NCI-H2081 (cell line): ENCODE measurements at regions not wholly inside any gene's neighbourhood (a gene's known extent, or its start where the extent isn't known, plus 50 kb on each side); places are given as distances from the start of the nearest gene placed in this dataset.

ENCODE experiments used
- DNase-seq, 2 experiments: peaks; one replicate each; lab custom pipeline; 2025; lab: John Stamatoyannopoulos, UW

DNA sequence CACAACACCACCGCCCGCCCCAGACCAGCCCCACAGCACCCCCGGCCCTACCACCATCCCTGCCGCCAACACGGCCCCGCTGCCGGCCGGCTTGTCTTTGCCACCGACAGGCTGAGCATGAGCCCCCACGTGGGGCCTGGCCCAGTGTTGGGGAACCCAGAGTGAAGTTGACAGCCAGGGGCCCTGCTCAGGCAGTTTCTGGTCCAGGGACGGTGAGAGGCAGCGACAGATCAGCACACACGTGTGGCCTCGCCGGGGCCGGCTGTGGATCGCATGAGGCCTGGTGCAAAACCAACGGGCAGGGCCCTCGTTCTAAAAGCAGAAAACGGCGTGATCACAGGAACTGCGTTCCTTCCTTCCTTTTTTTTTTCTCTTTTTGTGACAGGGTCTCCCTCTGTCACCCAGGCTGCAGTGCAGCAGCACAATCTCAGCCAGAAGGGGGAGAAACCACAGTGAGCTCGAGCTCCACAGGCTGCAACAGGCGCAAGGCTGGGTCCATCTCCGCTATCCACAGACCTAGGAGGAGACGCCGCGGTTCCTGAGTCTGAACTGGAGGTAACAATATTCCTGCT is 50.5 kb upstream of the FBRSL1 start:
- DNase-seq, result no peak

DNA sequence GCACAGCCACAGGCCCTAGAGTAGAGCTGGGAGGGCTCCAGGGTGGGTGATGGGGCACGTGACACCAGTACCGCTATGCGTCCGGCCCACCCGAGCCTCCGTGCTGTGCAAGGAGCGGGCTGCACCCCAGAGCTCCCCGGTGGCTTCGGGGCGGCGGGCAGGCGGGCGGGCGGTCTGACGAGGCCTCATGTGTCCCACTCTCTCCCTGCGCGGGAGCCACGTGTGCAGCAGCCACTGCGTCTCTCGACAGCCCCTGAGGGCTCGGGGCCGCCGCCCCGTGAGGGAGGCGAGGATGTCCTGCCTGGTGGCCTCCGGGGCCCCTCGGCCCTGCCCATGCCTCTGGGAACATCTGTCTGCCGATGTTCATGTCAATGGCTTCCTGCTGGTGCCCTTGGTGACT is 51.2 kb upstream of the FBRSL1 start:
- no peak for DNase-seq

DNA sequence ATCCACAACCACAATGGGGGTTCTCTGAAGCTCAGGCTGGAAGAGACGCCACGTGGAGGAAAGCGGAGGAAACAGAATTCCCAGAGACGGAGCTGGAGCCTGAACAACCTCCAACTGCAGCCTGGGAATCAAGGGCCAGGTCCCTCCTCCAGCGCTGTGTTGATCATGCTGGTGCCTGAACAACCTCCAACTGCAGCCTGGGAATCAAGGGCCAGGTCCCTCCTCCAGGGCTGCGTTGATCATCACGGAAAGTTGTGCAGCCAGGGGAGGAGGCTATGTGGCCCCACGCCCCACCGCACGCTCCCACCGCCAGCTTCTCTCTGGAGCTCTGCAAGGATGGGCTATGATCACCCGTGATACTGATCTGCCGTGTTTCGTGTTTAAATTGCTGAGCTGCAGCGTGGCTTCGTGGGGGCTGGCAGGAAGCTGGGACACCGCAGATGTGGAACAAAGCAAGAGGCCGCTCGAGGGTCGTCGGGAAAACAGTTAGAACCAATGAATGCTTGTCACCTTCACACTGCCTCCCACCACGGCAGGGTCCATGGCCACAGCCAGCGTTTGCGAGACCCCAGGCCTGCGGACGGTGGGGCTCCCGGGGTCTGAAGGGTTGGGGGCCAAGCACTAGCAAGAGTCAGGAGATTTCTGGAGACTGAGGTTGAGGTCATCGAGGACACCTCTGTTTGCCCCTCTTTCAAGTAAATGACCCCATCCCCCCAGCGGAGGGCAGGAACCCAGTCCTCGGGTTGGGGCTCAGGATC is 51.8 kb upstream of the FBRSL1 start:
- no peak for DNase-seq

DNA sequence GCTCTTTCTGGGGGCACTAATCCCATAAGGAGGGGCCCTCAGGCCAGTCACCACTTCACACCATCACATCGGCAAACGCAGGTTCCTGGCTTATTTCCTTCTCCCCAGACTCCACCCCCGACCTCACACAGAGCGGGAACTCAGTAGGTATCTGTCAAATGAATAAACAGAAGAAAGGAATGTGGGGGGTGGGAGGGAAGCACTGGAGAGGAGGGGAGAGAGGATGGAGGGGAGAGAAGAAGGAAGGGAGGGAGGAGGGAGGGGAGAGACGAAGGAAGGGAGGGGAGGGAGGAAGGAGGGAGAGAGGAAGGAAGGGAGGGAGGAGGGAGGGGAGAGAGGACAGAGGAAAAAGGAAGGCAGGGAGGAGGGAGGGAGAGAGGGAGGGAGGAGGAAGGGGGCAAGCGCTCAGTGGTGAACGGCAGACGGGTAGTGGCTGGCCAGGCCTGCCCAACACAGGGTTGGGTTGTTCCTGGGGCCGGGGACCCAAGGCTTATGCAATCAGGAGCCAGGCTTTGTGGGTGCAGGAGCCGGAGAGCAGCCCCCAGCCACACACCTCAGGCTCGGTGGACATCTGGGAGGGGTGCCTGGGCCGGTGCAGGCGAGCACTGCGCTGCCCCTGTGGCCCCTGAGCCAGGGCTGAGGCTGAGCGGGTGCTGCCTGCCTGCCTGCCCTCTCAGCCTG is 52.6 kb upstream of the FBRSL1 start:
- DNase-seq, result no peak

DNA sequence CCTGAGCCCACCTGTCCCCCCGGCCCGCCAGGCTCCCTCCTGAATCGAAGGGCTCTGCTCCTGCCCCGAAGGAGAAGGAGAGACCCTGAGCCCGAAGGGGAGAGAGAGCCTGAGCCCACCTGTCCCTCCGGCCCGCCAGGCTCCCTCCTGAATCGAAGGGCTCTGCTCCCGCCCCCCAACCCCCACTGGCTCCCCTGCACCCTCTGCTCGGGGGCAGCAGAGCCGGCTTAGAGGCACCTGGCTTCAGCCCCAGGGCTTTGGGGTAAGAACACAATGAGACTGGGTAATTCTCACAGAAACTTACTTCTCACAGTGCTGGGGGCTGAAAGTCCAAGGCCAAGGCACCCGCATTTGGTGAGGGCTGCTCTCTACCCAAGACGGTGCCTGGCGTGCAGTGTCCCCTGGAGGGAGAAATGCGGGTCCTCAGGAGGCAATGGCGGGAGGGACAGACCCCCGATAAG is 53.1 kb upstream of the FBRSL1 start:
- no peak for DNase-seq

DNA sequence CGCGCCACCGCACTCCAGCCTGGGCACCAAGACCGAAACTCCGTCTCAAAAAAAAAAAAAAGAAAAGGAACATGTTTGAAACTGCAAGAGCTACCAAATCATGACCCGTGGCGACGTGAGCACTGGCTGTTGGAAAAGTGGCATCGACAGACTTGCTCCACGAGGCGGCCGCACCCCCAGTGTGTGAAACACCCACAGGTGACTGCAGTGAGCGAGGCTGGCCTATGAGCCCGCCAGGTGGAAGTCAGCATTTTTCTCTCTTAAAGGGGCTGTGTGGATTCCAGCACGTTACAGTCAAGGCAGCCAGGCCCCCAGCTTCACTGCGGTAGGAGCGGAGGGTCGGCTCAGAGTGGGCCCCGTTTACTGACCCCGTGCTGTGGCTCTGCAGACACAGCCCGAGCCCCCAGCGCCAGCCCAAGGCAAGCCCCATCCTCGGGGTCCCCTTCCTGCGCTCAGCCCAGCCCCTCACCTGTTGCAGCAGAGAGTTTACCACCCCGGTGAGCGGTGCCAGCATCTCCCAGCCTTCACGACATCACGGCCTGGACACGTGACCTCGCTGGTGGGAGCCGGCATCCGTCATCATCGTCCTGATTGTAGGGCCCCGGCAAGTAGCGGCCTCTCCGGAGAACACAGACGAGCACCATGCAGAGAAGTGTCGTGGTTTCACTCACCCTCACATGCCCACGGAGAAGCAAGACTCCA is 54.3 kb upstream of the FBRSL1 start:
- no peak for DNase-seq

DNA sequence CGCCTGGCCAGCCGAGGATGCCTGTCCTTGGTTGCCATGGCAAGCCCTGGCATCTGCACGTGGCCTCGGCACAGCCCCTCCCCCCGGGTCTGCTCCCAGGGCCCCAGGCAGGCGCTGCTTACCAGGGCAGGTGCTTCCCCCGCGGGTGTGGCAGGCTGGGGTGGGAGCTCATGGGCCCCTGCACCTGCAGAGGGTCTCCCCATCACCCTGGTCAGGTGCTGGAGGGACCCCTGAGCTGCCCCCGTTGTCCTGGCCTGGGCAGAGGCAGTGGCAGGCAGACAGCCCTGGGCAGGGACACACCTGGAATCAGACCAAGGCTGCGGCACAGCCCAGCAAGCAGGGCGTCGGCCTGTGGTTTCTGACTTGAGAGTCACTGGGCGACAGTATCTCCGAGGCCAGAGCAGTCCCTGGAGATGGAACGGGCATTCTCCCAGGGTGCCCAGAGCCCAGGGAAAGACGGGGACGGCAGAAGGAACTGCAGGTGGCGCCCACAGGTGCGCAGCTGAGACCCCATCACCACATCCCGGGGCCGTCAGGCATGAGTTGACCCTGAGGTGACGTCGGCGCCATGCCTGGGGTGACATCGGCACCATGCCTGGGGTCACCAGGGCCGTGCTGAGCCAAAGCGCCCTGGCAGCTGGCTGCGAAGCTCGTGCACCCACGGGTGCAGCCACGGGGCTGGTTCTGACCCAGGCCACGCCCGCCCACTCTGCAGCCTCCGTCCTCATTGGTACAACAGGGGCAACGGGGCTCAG is 56.1 kb upstream of the FBRSL1 start:
- DNase-seq, result no peak

DNA sequence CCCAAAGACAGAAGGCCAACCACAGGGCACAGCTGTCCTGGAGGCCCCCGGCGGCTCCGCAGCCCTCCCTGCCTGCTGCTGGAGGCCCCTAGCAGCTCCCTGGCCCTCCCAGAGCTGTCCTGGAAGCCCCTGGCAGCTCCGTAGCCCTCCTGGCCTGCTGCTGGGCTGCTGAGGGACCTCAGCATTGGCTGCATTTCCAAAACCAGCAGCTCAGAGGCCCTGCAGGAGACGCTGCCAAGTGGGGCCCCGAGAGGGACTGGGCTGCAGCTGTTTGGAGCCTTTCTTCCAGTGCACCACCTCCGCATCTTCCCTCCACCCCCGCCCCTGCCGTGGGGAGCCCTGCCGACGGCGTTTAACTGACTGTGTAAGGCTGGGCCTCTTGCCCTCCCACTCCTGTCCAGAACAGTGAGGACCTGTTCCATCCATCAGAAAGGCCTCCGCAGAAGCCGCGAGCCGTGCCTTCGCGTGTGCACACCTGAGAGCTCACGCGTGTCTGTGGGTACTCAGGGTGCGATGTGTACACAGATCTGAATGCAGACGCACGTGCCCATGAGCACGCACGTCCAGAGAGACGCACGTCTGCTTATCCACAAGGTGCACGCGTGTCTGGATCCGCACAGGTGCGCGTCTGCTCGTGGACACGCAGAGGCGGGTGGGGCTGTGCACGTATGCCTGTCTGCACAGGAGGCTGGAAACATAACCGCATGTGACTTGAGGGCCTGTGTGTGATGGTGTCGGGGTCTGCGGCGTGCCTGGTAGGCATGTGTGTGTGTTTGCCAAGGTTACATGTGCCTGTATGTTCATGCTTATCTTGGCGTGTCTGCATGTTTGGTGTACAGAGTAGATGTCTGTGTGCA is 57.0 kb upstream of the FBRSL1 start:
- DNase-seq, result no peak

DNA sequence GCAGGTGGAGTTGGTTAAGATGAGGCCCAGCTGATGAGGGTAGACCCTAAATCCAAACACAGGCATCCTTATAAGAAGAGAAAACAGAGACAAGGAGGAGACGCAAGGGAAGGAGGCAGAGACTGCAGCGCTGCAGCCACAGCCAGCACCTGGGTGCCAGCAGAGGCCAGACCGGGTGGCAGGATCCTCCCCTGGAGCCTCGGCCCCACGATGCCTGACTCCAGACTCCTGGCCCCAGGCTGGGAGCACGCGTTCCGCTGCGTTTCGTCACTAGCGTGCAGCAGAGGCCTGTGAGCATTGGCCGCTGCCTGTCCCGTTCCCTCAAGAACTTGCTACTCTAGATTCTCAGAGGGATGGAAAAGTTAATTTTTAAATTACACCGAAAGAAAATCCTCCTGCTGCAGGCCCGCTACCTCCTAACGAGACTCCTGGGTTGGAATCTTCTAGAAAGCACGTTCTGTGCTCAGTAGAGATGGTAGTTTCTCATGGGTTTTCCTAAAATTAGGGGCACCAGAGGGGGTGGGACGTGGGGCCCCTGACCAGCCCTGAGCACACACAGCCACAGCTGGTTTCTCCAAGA is 57.7 kb upstream of the FBRSL1 start:
- DNase-seq, result no peak

DNA sequence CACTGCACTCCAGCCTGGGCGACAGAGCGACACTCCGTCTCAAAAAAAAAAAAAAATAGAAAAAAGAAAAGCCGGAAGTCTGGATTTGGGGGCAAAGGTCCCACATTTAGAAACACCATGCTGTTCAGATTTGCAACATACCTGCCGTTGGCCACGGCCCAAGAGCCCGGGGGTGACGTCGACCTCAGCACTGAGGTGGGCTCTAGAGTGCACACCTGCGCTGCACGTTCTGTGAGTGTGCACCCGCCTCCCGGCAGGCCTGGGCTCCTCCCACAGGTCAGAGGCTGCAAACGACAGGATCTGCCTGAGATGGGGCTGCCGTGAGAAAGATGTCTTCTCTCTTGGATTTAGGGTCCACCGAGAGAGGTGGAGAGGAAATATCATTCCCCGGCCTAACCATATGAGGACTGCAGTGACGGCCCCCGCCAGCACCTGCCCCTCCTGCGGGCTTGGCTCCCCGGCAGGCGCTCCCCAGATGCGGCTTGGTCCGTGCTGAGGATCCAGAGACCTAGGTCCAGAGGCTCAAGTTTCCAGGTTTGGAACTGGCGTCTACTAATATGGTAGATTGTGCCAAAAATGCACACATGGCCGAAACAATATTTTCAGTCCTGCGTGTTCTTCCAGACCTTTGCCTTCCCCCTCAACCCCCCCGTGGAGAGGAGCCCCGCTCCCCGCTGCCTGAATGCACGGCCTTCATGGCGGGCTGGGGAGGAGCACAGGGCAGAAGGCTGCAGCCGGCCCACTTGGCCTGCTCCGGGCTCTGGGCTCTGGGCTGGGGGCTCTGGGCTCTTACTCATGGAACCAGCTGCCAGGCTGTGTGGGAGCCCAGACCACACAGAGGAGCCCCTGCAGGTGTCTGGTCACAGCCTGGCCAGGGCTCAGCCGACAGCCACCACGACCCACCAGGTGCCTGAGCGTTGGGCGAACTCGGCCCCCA is 58.8 kb upstream of the FBRSL1 start:
- DNase-seq, result no peak

DNA sequence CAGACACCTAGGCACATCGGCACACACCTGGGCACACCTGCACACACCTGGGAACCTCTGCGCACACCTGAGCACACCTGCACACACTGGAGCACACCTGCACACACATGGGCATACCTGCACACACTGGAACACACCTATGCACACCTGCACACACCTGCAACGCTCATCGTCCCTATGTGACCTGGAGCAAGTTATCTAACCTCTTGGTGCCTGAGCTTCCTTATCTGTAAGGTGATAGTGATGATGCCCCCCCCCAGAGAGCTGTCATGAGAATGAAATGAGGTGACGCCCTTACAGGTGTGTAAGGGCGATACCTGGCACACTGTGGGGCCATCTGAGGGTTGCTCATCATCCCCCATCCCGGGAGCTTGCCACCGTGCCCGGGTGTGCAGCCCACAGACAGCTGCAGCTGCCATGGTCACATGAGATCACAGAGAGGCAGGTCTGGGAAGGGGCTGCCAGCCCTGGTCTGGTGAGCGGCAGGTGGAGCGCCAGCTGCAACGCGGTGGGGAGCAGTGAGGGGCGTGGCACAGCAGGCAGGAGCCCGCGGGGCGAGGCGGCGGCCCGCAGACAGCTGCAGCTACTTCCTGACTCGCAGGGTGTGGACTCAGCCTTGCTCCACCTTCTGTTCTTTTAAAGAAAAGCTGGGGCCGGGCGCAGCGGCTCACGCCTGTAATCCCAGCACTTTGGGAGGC is 59.9 kb upstream of the FBRSL1 start:
- peak; percentile 92 to 94 for DNase-seq

DNA sequence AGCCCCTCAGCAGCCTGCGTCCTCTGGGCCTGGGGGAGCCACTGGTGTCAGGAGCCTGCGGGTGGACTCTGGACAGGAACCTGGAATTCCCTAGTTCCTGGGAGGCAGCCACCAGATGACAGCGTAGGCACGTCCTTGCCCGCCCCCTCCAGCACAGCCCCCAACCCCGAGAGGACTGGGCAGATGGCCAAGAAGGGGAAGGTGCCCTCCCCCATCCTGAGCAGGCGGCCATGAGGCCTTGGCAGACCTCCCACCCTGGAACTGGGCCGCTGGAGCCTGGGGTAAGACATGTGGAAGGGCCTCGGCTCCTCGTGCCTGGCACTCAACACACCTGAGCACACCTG is 60.4 kb upstream of the FBRSL1 start:
- DNase-seq, result peak in 1 of 2 experiments; percentile 60

DNA sequence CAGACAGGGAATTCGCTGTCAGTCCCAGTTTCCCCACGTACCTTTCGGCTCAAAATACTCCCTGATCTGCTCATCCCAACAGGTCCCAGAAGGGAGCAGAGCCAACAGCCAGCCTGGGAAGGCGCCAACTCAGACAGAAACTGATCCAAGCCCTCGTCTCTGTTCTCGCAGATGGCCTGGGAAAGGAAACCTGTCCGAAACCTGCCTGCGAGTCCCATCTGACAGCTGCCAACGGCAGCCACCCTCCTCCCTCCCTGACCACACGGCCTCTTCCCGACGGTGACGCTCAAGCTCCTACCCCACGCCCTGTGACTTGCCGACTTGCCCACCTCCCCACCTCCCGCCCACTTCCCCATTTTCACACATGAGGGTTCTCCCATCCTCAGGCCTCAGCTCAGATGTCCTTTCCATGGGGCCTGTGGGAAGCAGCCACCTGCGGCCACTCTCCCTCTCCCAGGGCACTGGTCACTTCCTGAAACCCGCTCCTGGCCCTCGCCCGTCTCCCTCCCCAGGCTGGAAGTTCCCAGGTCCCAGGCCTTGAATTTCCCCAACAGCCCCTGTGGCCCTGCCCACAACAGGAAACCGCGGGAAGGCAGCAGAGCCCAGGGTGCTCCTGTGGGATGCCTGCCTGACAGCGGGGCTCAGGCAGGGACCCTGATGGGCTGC is 60.9 kb upstream of the FBRSL1 start:
- DNase-seq, result no peak

DNA sequence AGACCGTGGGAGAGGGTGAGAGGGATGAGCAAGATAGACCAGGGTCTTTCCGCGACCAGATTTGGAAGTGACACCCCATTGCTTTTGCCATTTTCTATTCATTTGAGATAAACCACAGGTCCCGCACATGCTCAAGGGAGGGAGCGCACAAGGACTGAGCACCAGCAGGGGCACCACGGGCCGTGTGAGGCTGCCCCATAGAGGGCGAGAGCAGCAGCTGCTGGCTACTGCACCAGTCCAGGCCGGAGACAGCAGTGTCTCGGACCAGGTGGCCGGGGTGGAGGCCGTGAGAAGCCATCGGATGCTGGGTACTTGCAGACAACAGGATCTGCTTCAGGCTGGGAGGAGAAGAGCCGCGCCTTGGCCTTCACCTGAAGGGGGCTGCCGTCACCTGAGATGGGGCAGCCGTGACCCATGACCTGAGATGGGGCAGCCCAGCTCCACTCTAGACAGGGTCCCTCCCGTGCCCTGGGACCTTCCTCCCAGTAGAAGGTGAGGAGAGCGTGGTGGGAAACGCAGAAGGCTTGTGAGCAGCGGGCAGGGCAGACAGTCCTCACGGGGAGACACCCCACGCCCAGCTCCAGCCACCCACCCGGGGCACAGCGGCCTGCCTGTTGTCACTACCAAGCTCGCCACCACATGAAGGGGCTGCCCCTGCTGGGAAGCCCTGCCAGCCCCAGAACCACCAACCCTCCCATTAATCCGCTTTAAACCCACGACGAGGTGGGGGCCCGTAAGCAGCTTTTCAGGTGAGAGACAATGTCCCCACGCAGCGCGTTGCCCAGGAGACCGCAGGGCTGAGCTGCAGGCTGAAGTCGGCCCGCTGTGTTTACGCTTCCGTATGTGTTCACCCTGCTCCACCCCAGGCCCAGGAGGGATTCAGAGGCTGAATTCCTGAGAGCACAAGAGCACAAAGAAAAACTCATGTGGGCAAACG is 61.7 kb upstream of the FBRSL1 start:
- no peak for DNase-seq

DNA sequence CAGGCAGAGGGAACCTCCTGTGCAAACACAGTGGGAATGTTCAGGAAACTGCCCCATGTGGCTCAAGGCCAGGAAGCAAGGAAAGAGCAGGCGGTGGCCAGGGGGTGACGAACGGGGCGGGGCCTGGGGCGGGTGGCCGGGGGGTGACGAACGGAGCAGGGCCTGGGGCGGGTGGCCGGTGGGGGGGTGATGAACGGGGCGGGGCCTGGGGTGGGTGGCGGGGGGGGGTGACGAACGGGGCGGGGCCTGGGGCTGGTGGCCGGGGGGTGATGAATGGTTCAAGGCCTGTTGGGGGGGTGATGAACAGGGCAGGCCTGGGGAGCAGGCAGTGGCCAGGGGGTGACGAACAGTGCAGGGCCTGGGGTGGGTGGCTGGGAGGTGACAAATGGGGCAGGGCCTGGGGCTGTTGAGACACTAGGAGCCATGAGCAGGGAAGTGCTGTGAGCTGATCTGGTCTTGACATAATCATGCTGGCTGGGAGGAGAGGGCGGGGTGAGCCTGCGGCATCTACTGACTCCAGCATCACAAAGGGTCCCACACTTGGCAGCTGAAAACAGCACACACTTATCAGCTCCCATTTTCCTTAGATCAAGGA is 62.7 kb upstream of the FBRSL1 start:
- DNase-seq, result no peak

DNA sequence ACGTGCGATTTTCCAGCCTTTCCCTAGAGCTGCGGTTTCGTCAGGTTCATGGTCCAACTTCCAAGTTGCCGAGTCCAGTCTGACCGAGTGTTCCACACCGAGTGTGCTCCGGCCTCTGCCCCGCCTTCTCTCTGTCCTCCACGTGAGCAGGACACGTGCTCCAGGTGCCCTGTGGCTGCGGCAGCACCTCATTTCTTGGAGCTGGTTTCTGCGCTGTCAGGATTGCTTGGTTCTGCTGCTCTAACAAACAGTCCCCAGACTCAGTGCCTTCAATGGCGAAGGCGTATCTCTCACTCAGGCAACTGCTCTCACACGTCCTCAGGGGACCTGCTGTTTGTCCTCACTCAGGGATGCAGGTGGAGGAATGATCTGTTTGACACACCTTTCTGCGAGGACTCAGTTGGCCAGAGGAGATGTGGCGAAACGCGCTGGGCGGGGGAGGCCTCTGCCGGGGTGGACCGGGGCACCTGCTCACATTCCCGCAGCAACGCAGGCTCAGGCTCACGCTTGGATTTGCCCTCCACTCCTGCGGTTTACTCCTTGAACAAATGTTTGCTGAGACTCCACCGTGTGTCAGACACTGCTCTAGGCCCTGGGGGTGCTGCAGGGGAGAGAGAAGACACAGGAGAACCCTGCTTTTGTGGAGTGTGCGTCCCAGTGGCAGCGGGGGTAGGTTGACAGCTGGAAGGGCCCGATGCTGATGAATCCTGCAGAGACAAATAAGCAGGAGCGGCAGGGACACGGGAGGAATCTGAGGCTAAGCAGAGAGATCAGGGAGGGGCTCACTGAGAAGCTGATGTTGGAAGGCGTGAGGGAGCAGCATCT is 63.4 kb upstream of the FBRSL1 start:
- DNase-seq, result no peak
